HT-29 (cell line): ENCODE measurements at regions not wholly inside any gene's neighbourhood (a gene's known extent, or its start where the extent isn't known, plus 50 kb on each side); places are given as distances from the start of the nearest gene placed in this dataset.
"Not testable (repeated sequence)": the region's sequence is repeated elsewhere in the genome, so short reads cannot be mapped to it uniquely, and the experiment has no call there.

Experiments
- DNase-seq: peaks from one replicate; pipeline ENCODE4 v3.0.0-alpha.2; 2015; ENCODE audit warnings: low spot score

DNA sequence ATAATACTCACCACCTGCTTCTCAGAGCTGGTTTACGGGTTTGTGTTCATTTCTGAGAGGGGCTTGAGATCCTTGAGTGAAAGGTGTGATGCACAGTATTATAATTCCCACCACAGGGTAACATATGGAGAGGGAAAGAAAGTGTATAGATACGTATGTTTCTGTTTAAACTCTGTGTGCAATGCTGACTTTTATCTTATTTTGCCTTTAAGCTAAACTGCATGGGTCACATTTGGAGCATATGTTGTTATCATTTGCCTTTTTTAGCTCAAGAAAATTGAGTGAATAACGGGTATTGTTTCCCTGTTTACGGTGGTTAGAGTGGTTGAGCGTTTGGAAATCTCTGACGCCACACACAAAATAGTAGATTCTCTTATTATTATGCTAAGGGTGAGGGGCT lies 191.1 kb upstream of the NFIA start:
- no peak for DNase-seq

GRCh38 chr1:60890664-60891063 lies 191.7 kb upstream of the NFIA start:
- no peak for DNase-seq

GRCh38 chr1:60889709-60890108 lies 192.7 kb upstream of the NFIA start:
- no peak for DNase-seq

DNA sequence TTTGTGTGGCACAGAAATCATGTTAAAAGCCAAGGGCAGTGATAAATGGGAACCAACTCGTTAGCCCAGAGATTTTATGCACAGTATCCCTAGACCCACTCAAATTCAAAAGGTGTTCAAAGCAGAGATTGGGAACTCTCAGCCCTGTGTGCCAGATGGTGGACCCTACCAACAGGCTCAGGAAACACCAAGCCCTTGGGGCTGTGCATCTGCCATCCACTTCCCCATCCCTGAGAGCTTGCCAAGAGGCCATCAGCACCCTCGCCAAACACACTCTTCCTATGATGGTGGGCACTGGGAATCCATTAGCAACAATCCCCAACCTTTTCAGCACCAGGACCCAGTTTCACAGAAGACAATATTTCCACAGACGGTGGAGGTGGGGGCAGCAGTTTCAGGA lies 194.2 kb upstream of the NFIA start:
- no peak for DNase-seq

DNA sequence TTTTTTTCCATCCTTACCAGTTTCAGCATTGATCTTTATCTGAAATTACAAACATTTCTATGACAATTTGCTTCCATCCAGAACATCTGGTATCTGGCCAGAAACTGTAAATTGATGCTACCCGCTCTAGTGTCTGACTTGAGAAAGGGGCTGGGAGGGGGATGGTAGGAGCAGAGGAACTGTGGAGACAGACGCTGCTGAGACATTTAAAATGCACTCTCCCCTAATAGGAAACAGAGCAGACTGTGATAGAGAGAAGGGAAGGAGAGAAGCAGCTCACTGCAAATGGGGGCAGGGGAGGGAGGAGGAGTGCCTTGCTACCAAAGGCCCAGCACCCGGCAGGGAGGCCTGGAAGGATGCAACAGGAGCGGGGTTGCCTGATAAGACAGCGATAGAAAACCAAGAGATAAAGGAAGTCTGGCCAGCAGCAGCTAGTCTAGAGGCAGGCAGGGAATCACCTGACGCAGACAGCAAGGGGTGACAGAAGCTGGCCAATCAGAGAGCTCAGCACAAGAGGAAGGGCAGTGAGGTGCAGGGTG lies 195.5 kb upstream of the NFIA start:
- no peak for DNase-seq

DNA sequence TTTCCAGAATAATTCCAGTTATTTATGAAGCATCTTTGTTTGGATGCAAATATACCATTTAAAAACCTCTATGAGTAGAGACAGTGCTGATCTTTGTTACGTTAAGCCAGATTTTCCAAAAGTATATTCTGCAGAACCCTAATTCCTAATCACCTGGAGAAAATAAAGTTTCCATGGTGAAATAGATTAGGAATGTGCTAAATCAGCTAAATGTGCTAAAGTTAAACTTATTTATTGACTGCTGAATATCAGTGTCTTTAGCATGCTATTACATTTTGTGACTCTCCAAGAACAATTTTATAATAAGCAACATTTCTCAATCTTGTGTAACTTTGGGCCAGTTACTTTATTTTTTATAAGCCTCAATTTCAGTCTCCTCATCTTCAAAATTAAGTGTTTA lies 196.3 kb upstream of the NFIA start:
- no peak for DNase-seq

- no peak for DNase-seq
Observed at GRCh38 chr1:60880202-60880601, 202.2 kb upstream of the NFIA start.

GRCh38 chr1:60878323-60878722 lies 204.0 kb upstream of the NFIA start:
- DNase-seq, result no peak

GRCh38 chr1:60877376-60877775 lies 205.0 kb upstream of the NFIA start:
- no peak for DNase-seq

DNA sequence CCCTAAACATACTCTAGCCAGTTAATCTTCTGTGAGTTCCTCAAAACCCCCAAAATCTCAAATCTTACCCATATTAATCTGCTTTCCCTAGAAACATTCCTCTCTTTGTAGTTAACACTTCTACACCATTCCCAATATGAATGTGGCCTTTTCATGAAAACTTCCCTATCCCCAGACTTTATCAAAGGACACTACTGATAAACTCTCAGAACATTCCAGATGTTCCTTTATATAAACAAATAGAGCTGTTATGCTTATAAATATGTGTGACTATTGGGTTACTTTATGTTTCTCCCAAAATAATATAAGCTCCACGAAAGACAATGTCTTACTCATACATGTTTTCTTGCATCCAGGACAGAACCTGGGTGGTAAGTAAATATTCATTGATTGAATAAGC lies 205.4 kb upstream of the NFIA start:
- no peak for DNase-seq

GRCh38 chr1:60875138-60875537 lies 207.2 kb upstream of the NFIA start:
- no peak for DNase-seq

DNA sequence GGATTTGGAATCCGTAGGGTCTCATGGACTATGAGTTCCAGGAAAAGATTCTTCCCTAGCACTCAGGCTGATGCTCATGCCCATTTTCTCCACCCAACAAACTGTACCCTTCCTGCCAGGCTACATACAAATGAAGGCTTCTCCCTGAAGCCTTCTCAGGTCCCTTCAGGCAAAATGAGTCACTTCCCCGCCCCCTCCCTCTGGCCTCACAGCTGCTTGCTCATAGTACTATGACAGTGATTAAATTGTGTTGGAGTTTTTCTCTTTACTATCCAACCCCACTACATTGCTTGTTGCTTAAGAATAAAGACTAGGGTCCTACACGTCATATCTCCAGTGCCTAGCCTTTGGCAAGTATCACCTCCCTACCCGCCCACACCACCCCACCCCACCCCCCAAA lies 207.6 kb upstream of the NFIA start:
- DNase-seq, result no peak

DNA sequence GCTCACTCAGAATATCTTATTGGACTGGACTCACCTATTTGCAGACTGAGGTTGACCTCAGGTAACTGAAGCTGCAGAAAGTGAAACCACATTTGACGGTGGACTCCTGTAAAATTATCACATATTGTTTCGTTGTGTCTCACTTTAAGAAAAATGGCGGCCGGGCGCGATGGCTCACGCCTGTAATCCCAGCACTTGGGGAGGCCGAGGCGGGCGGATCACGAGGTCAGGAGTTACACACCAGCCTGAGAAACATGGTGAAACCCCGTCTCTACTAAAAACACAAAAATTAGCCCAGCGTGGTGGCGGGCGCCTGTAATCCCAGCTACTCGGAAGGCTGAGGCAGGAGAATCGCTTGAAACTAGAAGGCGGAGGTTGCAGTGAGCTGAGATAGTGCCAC lies 209.0 kb upstream of the NFIA start:
- DNase-seq, result not testable (repeated sequence)

DNA sequence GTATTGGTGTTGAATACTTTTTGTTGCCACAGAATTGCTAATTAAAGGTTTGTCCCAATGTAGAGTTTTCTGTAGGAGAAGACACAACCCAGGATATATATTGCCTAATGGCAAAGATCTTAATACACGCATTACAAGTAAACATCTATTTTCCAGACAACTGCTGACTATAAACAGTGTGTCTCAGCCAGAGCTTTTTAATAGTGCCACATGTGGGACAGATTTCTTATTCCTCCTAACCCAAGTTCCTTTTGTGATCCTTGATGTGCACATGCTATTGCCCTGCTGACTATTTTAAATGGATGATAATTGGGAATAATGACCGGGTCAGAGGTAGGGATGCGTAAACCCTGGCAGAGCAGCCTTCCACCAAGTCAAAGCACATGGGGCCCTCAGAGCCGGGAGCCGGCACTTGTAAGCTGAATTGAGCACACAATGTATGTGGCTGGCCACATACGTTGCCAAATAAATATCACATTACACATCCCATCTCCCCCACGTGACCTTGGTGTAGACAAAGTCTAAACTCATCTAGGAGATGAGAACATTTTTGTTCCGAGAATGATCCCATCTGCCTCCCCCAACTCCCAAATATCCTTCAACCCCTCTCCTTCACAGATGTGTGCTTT lies 209.8 kb upstream of the NFIA start:
- no peak for DNase-seq

GRCh38 chr1:60870269-60870865 lies 212.0 kb upstream of the NFIA start:
- no peak for DNase-seq

DNA sequence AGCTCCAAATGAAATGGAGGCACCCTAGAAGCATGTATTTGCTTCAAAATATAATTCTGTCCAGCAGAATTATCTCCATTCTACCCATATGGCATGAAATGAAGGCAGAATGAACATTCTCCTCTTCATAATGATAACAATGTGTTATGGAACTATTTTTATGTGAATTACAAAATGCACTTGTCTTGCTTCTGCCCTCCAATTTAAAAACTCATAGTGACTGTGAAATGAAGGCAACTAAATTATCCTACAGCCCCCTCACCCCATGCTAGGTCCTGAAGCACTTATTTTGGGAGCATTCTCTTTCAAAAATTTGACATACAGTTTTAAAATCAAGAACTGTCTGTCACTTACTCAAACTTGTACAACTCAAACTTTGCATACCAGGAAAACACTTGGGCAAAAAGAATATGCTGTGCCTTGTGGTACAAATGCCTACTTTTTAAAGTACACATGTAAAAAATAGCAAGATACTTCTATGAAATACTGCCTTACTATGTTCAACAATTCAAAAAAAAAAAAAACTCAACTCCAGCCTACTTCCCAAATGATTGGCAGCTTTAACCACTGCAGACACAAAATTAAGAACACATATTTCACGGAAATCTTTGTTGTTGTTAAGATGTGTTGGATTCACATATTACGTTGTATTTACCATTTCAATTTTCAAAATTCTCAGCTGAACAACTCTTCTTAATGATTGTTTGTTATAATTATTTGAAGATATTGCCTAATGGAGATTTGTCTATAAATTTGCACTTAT lies 213.3 kb upstream of the NFIA start:
- DNase-seq, result no peak

DNA sequence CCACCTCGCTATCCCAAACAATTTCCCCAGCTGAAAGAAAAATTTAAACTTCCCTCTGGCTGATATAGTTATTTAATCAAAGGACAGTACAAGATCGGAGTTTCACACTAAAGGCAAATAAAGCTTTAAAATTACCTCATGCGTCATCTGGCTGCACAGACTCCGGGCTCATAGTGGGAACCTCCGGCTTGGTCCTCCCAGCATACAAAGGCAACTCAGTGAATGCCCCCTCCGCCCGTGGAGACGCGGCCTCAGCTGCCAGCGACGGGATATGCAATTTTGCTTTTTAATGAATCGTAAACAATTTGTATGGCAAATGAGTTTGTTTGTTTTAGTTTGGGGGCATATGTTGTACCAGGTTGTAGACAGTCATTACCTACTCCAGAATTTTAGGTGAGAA lies 214.6 kb upstream of the NFIA start:
- DNase-seq, result no peak

GRCh38 chr1:60866917-60867531 lies 215.3 kb upstream of the NFIA start:
- DNase-seq, result no peak

GRCh38 chr1:60866226-60866900 lies 216.0 kb upstream of the NFIA start:
- DNase-seq, result no peak

DNA sequence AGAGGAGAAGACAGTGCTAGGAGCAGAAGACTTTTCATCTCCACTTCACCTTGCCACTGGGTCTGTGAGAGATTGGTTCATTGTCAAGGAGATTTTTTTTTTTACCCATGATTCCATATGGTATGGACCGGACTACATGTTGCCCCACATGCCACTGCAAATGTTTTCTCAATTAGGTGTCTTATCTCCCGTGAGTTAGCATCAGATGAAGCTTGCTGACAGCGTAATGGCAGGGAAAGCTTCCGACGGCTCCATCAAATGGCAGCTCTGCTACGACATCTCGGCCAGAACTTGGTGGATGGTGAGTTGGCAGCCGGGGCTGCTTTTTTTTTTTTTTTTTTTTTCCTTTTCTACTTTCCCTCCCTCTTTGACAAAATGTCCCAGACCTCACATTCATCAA lies 217.2 kb upstream of the NFIA start:
- no peak for DNase-seq

- DNase-seq, result no peak
Observed at GRCh38 chr1:60864722-60865121, 217.6 kb upstream of the NFIA start.

GRCh38 chr1:60863131-60863530 lies 219.2 kb upstream of the NFIA start:
- no peak for DNase-seq
